NCI-H1105 (cell line): ENCODE measurements at regions not wholly inside any gene's neighbourhood (a gene's known extent, or its start where the extent isn't known, plus 50 kb on each side); places are given as distances from the start of the nearest gene placed in this dataset.

Source experiments
- DNase-seq: peaks from one replicate; lab custom pipeline; 2025; lab: John Stamatoyannopoulos, UW

DNA sequence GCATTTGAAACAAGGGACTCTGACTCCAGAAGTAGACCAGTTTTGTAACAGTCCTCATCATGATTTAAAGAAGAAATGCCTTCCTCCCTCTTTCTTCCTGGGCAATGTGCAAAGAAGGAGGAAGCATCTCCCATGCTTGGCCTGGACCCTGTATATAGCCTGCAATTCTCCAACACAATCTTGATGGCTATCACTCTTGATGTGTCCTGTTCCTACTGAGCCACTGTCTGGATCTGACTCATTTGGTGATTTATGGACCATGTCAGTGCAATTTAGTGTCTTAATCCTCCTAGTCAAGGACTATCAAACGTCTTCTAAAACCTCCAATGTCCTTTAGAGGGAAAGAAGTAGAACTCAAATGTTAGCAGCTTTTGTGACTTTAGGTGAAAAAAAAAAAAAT lies 697.3 kb downstream of the TLR4 start:
- DNase-seq: no peak

DNA sequence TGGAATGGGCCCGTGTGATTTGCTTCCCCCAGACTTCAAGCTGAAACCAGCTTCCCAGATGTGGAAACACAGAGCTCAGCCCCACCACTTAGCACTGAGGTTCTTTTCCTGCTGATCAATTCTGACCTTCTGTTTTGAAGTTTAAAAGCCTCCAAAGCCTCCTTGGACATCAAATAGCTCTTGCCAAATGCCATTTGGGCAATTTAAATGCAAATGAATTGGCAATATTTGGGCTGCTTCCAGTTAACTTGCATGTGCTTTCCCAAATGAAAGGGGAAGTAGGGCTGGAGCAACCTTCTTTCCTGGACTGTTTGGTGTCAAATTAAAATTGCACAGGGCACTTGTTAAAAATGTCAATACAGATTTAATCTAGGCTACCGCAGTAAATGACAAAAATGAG lies 710.5 kb downstream of the TLR4 start:
- no peak for DNase-seq

DNA sequence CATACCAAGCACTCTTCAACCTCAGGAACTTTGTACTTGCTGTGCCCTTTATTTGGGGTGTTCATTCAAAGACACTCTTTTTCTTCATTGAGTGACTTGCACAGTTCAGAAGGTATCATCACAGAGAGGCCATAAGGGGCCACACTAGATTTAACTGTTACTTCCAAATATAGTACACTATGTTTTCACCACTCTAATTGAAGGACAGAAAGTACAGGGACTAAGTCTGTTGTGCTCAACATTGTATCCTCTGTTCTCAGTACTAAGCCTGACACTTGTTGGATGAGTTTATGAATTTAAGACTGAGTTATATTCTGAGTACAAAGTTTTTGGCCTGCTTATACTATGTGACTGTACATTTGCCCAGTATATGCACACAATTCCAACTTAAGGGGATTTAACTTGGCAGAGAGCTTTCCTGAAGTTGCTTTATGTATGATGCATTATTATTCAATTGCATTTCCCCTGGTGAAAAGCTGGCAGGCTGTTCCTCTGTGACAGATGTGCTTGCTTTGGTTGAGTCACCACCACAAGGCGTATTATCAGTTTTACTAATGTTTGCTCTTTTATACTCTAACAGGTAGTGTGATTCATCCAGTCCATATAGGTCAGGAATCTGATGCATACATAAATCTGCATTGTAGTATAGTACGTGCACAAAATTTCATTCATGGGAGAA lies 714.8 kb downstream of the TLR4 start:
- DNase-seq: no peak

DNA sequence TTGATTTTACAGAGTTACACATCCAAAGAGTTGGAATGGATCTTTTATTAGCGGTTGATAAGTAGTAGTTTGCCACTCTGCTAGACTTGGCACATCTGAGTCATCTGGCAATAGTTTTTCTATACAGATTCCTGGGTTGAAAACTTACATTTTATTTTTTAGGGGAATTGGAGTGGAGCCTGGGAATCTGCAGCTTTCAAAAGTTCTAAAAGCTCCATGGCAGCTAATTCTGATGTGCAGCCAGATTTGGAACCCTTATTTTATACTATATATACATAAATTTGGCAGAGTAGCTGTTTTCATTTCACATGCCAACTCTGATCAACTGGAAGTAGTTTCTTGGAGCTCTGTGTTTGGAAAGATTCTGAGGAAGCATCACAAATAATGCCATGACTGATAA lies 715.5 kb downstream of the TLR4 start:
- DNase-seq: no peak

DNA sequence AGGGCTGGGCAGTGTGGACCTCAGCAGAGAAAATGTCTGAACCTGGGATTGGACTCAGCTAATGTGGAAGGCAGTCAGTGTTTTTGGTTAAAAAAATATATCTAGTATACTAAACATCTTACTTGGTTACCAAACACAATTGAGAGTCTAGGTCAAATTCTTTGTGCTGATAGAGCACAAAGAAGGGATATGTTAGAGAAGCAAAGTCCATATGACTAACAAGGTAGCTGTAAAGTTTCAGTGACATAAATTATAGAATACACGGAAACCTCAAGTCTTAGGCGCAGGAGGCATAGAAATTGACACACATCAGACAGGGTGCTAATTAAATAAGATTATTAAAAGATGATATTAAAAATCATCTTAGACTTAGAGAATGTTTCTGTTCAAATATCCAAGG lies 718.3 kb downstream of the TLR4 start:
- no peak for DNase-seq

DNA sequence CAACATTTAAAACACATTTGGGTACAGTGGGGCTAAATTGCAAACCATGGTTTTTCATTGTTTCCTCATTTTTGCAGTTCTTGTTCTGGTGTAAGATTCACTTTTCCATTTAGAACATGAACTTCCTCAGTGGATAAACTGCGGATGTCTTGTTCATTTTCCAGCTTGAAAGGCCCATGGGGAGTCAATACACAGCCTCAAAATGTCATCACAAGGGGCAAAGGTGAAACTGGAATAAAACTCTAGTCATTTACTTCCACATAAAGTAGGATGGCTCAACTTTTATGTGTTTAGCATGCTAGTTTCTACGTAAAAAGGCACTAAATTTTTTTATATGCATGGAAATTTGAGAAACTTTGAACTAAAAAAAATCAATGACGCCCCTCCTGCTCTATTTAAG lies 718.8 kb downstream of the TLR4 start:
- DNase-seq: no peak

DNA sequence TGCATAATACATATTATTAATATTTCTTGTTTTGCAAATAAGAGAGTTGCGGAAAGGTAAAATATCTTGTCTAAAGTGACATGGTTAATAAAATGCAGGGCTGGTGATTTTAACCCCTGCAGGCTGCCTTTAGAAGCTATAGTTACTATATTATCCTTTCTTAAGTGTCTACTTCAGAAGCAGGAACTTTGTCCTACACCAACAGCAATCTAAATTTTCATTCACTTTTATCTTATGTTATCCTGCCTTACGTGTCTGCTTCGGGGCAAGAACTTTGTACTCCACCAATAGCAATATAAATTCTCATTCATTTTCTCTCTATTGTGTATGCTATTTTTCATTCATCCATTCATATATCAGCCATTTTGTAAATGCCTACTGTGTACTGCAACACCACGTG lies 719.5 kb downstream of the TLR4 start:
- no peak for DNase-seq

DNA sequence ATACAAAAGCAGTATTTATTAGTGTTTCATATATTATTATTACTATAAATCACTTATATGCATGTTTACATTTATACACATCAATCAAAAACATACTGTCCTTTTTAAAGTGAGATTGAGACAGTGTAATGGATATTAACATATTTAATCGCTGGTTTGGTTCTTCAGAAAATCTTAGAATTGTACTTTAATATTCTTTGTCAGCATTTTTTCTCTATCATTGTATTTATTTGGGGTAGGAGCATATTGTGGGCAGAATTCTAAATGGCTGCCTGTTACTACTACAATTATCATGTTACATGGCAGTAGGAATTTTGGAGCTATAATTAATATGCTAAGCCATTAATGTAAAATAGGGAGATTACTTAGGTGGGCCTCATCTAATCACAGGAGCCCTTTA lies 722.6 kb downstream of the TLR4 start:
- no peak for DNase-seq

DNA sequence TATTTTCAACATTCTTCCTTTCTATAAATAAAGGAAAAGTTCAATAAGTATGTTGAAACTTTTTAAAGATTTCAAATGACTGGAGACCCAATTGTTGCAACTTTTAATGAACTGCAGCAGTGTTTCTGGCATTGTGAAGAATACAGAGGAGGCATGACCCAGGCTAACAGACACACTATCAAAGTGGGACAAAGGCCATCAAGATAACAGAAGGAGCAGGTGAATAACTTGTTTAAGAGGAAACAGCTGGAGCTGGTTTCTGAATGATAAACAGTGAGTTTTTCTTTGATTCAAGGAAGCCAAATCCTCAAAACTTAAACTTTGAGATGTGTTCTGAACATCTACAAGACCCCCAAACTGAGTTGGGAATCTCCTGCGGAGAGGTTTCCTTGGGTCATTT lies 734.6 kb downstream of the TLR4 start:
- no peak for DNase-seq

DNA sequence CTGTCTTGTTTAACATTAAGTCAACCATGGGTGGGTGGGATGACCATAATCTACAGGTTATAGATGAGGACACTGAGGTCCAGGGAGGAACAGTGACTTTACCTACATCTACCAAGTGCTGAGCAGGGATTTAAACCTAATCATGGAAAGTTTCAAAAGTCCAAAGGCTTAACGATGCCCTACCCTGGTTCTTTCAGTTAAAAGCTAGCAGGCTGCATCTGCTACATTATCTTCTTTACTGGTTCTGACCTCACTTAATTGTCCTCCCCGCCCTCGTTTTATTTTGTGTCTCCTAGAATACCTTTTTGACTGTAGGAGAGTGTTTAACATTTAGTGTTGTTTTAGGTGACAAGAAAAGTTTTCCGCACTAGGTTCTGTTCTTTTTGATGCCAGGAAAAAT lies 735.2 kb downstream of the TLR4 start:
- no peak for DNase-seq

DNA sequence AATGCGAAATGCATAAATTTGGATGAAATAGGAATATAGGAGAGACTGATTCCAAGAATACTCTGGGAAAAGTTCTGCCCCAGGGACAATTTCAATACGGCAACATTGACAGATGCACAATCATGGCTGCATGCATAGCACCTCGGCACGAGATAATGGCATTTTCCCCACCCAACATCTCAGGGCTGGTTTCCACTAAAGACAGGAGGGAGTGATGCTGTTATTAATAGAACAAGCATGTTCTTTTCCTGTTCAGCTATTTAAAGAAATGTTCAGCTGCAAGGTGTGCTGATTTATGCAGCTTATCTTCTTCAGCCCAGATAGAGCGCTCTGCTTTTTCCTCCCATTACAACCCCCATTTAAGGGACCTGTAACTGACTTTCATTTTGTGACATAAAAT lies 740.2 kb downstream of the TLR4 start:
- no peak for DNase-seq

DNA sequence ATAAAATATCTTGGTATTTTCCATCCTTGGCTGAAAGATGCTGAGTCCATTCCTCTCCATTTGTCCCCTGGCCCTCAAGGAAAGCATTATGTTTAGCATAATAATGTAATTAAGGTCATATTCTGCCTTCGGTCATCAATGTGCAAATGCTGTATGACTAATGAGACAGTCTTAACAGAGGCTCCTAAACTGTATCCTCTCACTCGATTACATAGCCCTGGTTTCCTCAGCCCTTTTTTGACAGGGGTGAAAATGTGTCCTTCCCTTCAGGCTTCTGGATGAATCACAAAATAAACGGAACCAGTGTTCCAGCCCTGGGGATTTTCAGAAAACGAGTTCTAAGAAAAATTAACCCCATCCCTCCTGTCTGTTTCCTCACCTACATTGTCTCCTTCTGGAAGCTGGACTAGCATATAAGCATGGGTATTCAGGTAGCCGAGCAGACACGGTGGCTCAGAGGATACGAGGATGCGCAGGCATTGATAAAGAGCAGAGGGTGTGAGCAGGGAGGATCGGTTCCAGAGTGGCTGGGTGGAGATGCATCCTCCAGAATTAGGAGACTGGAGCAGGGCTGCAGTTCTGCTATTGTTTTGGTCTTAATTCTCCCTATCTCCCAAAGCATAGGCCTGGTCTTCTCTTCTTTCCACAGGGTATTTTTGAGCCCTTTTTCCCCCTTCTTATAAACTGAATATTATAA lies 742.9 kb downstream of the TLR4 start:
- no peak for DNase-seq

DNA sequence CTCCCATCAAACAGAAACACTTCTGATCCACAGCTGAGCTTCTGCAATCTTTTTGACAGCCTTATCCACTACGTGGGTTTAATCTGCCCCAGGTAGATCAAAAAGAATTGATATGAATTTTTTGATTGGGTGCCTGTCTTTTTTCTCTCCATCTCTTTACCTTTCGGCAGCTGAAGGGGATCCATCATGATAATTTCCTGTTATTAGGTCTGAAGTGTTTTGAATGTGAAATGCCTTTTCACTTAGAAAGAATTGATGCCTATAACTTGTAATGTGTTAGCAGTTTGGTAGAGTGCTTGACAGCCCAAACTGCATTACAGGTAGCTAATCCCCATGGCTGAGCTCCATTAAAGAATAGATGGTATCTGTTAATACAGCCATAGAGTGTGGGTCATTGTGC lies 745.4 kb downstream of the TLR4 start:
- DNase-seq: no peak

DNA sequence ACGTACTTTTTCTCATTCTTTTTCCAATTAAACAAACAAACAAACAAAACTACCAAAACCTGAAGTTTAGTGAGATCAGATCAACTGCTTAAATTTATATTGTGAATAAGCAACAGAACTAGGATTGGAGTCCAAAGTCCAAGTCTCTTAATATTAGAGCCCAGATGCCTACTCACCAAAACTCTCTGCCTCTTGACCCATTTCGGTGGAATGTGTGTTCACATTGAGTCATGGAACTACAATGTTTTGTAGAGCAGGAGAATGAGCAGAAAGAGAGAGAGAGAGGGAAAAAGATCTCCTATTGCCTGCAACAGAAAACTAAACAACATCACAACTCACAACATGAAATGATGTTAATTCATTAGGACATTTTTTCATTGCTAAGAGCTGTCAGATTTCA lies 751.1 kb downstream of the TLR4 start:
- DNase-seq: no peak

DNA sequence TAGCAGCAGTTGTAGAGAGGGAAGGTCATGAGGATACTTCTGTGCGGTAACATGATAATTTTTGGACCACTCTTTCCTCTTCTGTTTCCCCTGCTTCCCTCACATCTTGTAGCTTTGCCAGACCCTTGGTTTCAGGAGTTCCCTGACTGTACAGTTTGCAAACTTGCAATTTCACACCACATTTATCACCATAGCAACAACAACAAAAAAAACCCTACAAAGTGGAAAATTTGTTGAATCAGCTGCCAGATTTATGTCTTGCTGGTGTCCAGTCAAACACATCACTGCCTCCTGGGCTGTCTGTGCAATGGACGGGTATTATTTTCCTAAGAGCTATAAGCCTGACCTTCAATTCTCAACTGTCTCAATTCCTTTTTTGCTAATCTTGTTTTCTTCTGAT lies 751.6 kb downstream of the TLR4 start:
- DNase-seq: no peak

DNA sequence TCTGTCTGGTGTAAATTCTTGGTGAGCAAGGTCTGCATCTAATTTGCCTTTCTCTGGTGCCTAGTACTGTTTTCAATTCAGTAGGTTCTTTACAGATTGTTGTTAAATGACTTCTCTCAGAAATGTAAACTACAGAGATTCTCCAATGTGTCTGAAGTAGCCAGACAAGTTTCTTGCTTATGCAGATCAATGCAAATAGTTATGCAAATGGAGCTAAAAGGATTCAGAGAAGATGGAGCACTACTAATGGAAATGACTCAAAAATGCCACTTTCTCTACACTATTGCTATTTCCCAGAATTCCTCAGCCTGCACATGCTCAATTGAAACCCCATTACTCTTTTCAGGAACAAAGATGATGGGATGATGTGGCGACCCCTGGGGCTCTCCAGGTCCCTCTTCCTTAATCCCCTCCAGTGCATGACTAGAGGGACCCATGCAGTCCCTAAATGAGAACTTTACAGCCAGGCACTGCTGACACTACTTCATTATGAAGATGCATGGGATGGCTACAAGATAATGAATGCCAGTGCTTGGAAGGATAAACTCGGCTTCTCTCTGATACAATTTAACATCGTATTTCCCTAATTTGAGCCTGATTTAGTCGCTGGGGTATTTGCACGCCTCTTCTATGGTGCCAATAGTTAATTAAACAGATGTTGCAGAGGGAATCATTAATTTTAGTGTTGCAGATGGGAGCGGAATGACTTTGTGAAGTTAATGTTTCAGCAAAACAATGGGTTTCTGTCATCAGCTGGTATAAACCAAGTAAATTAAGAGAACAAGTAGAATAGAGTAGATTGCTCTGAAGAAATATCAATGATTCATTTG lies 753.2 kb downstream of the TLR4 start:
- no peak for DNase-seq

DNA sequence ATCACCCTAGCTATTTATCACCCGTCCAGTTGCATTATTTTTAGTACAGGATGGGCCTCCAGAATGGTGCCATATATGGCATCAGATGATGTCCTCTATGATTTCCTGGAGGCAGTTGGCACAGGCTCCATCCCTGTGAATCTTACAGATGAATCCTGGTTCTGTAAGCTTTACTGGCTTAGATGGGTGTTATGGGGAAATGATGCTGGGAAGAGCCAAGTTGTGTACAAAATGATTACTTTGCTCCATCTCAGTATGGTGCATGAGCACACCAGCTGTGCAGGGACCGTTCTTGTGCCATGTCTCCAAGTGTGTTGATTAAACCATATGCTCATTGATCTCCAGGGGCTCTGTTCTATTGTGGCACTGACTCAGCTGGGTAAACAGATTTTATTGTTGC lies 755.7 kb downstream of the TLR4 start:
- no peak for DNase-seq

DNA sequence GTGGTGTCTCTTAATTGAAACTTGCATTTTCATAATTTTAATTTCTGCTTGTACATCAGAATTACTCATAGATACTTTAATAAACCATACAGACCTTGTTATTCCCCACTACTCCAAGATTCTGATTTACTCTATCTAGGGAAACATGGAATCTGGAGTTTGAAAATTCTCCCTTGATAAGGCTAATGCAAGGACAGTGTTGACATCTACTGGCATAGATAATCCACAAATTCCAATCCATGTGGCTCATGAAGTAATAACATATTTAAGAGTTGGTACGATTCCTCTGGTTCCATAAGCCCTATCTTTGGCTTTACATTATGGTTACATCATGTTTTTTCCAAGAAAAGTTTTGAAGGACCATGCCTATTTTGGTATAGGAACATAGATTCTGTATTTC lies 759.2 kb downstream of the TLR4 start:
- no peak for DNase-seq

DNA sequence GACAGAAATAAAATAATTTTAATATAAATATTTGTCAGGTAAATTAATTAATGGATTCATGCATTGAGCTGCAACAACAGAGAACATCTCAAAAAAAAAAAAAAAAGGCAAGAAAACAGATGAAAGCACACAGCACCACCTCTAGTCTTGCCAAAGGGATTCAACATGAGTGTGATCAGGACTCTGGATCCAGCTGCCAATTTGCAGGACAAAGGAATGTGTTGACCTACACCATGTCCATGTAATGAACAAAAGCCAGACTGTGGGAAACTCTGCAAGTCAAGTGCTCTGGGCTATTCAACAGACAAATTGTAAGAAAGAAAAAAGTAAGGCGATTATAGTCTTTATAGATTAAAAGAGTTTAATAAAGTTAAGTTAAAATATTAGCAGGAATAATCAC lies 769.3 kb downstream of the TLR4 start:
- DNase-seq: no peak

DNA sequence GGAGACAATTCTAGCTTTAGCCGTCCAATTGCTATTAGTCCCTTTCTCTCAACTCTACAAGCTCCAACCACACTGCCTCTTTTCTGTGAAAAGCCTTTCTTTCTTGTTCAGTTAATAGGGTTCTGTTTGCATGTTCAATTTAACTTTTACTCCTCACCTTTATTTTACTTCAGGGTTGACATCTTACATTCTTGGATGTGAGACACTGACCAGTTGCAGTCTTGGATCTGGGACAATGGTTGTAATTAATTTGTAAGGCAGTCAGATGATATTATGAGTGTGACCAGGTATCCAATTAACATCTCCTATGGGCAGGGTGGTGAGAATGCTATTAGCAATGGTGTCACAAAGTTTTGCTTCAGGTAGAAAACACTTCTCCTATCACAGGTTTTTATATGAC lies 774.5 kb downstream of the TLR4 start:
- DNase-seq: no peak

DNA sequence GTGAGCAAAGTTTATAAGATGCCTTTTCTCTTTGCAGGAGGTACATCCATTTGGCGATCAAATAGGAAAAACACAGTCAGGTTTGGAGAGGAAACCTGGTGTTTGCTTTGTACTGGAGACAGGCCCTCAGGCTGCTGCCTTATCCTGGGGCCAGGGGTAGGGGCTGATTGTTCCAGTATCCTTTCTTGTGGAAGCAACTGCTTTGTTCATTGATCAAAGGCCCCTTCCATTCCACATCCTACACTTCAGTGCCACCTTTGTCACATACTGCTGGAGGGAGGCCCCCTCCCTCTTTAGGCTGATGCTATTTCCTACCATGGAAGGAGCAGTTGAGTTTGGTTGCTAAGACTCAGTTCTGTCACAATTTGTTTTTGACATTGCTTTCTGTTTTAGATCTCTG lies 778.1 kb downstream of the TLR4 start:
- no peak for DNase-seq

DNA sequence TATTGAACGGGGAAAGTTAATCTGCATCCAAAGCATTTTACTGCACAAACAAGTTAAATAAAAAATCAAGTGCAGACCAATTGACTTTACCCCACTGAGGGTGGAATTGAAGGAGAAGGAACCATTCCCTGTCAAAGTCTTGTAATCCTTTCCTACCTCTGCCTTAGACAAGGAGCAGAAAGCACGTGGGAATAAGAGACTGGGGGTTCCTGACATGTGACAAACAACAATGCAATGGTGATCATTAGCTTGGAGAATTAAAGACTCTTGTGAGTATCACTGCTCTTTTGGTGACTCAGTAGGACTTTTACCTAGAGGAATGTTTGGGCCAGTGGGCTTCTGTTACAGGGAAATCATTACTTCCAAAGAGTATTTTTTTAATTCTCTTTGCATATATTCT lies 779.5 kb downstream of the TLR4 start:
- DNase-seq: no peak

DNA sequence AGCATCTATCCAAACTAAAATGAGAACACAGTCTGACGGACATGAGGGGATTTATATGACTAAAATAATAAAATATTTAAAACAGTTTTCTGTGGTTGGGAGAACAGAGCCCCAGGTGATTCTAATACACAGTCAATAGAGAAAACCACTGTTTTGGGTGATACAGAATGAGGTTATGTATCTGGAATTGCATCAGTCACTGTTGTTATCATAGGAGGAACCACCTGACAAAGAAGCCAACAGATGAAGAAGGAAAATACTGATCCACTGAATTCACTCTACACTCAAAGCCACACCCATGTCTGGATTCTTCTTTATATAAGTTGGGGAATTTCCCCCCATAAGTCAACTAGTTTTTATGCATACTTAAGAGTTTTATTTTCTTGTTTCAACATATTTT lies 799.0 kb downstream of the TLR4 start:
- DNase-seq: no peak
